Lung (tissue), 11 donors: ENCODE measurements at regions not wholly inside any gene's neighbourhood (a gene's known extent, or its start where the extent isn't known, plus 50 kb on each side); places are given as distances from the start of the nearest gene placed in this dataset.

Experiments
- ATAC-seq: fragments of 200-7000 bp; cut with Tn5 transposase; one replicate; pipeline ENCODE4 v1.9.1; 2020; ENCODE audit warnings: moderate number of reproducible peaks; ENCODE audit not compliant: insufficient read depth, low FRiP score
- DNase-seq, 3 donors: peaks; one replicate each; pipeline ENCODE4 v3.0.0-alpha.2; 2013 to 2017
- H3K27ac ChIP-seq, 2 donors: one replicate each; pipeline ENCODE4 v1.5.1; 2013; ENCODE audit warnings: mild to moderate bottlenecking in 2 of 2, moderate library complexity in 2 of 2, control low read depth in 1 of 2, inconsistent platforms in 1 of 2, low read depth in 1 of 2, low read length in 1 of 2
- H3K27me3 ChIP-seq, 3 donors: one replicate each; pipeline ENCODE4 v1.5.1; 2013; ENCODE audit warnings: low read length in 2 of 3; ENCODE audit not compliant: control insufficient read depth in 3 of 3, insufficient read depth in 3 of 3
- H3K36me3 ChIP-seq, 4 donors: one replicate each; pipeline ENCODE4 v1.5.1; 2013; ENCODE audit warnings: low read length in 4 of 4, mild to moderate bottlenecking in 1 of 4, moderate library complexity in 1 of 4; ENCODE audit not compliant: control insufficient read depth in 4 of 4, insufficient read depth in 4 of 4
- H3K4me1 ChIP-seq, 5 donors: one replicate each; pipeline ENCODE4 v1.5.1; 2013; ENCODE audit warnings: low read length in 5 of 5, mild to moderate bottlenecking in 2 of 5, moderate library complexity in 1 of 5; ENCODE audit not compliant: control insufficient read depth in 5 of 5, insufficient read depth in 5 of 5
- H3K4me3 ChIP-seq: one replicate; pipeline ENCODE4 v1.5.1; 2013; ENCODE audit warnings: mild to moderate bottlenecking, control low read depth, moderate library complexity
- H3K9ac ChIP-seq, 2 donors: one replicate each; pipeline ENCODE4 v1.5.1; 2013; ENCODE audit warnings: low read length in 2 of 2, control low read depth in 1 of 2; ENCODE audit not compliant: insufficient read depth in 1 of 2
- H3K9me3 ChIP-seq, 4 donors: one replicate each; pipeline ENCODE4 v1.5.1; 2013; ENCODE audit warnings: low read length in 3 of 4, mild to moderate bottlenecking in 1 of 4, moderate library complexity in 1 of 4; ENCODE audit not compliant: control insufficient read depth in 4 of 4, insufficient read depth in 3 of 4
- WGBS, 2 donors: extraction: QIAGEN DNeasy Blood & Tissue Kit; methylation state at CpG; one replicate each; pipeline ENCODE4 v1.1.7; 2013; 5-methylcytosine and 5-hydroxymethylcytosine counted together
- TF ChIP-seq, protein P1 (sequence below): IDR thresholded peaks from 2 replicates; pipeline ENCODE4 v1.5.1; 2012; ENCODE audit warnings: mild to moderate bottlenecking; ENCODE audit errors: control extremely low read depth, extremely low read depth
- donor health status: control.
- donor health status: control.
- donor health status: Bipolar disorder and iron deficiency.
- donor health status: healthy.
- donor health status: DM: yes; HTN: yes; CAD: no.

DNA sequence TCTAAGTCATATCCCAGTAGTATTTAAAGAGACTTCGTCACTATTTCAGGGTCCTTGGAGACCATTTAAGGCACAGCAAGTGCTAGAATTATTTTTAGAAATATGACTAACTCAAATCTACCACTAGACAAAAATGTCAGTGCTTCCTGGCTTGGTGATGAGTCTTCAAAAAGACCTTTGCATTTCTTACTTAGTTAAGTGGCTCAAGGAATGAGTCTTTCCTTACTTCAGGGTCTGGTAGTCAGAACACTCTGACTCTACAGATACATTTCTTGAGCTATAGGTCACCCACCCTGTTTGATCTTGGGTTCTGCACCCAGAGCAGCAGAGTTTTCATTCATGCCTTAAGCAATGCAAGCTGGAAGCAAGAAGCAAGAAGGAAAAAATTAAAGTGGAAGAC, 191.0 kb upstream of the HTR2A start:
- no peak for ATAC-seq
- no peaks in the 10 kb centered on the region for H3K27me3 ChIP-seq
- TF ChIP-seq, protein P1, sequence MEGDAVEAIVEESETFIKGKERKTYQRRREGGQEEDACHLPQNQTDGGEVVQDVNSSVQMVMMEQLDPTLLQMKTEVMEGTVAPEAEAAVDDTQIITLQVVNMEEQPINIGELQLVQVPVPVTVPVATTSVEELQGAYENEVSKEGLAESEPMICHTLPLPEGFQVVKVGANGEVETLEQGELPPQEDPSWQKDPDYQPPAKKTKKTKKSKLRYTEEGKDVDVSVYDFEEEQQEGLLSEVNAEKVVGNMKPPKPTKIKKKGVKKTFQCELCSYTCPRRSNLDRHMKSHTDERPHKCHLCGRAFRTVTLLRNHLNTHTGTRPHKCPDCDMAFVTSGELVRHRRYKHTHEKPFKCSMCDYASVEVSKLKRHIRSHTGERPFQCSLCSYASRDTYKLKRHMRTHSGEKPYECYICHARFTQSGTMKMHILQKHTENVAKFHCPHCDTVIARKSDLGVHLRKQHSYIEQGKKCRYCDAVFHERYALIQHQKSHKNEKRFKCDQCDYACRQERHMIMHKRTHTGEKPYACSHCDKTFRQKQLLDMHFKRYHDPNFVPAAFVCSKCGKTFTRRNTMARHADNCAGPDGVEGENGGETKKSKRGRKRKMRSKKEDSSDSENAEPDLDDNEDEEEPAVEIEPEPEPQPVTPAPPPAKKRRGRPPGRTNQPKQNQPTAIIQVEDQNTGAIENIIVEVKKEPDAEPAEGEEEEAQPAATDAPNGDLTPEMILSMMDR: no peak

DNA sequence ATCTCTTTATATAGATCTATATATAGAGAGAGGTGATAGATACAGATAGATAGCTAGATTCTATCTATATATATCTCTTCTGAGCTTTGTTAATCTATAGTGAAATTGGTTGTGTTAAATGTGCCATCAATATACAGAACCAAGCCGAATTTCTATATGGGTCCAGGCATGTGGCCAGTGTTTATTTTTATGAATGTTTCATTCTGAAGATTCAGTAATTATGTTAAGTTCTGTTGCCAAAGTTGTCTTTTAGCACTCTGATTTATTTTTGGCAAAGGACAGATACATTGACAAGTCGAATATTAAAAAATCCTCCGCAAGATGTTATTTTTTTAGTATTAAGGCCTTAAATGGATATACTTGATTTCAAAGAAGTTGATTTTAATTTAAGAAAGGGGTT, 190.4 kb upstream of the HTR2A start:
- ATAC-seq: no peak
- 86 to 89% methylated on average over 3 of the region's 3 CpGs for WGBS, 2 donors
- Histone ChIP-seq H3K9me3 (no peaks in the 10 kb centered on the region), H3K4me1 (no peaks in the 10 kb centered on the region), H3K36me3 (no peaks in the 10 kb centered on the region), H3K9ac (no peak overlapping the region), H3K27me3 (no peaks in the 10 kb centered on the region), H3K27ac (no peak overlapping the region), H3K4me3 (no peak overlapping the region)
- DNase-seq: no peak
- TF ChIP-seq, protein P1: no peak

More for the DNA sequence above, 191.0 kb upstream of the HTR2A start:
- H3K4me3 ChIP-seq: no peak overlapping the region
- H3K36me3 ChIP-seq: no peaks in the 10 kb centered on the region
- no peaks in the 10 kb centered on the region for H3K4me1 ChIP-seq
- no peaks in the 10 kb centered on the region for H3K9me3 ChIP-seq
- H3K9ac ChIP-seq: no peak overlapping the region
- no peak overlapping the region for H3K27ac ChIP-seq
- 69 to 77% methylated on average over 1 of the region's 1 CpG for WGBS, 2 donors
- no peak for DNase-seq

DNA sequence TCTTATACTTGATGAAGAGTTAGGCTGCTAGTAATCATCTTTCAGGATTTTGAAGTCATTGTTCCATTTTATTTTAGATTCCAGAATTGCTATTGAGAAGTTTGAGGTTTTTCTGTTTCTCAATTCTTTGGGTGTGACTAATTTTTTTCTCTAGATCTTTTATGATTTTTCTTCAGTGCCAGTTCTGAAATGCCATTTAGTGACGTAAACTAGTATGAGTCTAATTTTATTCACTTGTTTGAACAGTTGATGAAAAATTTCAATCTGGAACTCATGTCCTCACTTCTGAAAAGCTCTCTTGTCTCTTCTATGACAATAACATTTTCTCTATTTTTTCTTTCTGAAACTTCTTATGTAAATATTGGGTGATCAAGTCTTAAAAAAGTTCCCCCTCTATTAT, 188.5 kb upstream of the HTR2A start:
- Histone ChIP-seq H3K4me3 (no peak overlapping the region), H3K27me3 (peaks cover 0 to under 1% (median 0%) of the 10 kb centered on the region in 3 donors), H3K36me3 (no peaks in the 10 kb centered on the region), H3K9ac (no peak overlapping the region), H3K27ac (no peak overlapping the region), H3K4me1 (no peaks in the 10 kb centered on the region), H3K9me3 (no peaks in the 10 kb centered on the region)
- WGBS, 2 donors: 83 to 85% methylated on average over 1 of the region's 1 CpG
- no peak for ATAC-seq
- no peak for DNase-seq
- TF ChIP-seq, protein P1: no peak

DNA sequence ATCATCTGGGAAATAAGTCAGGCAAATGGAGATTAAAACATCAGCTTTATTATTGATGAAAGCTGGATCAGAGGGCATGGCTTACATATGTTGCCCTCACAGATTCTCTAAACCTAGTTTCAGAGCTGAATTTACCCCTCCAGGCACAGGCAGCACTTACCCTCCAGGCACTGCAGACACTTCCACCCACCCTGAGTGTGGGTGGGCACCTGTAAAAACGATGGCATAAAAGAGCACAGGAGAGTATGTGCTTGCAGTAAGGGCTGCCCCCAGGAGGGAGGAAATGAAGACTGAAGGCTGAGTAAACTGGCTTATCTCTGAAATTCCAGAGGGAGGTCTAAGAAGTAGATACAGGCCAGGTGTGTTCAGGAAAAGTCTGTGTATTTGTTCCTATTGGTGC, 185.0 kb upstream of the HTR2A start:
- H3K9ac ChIP-seq: no peak overlapping the region
- WGBS, 2 donors: 27 to 33% methylated on average over 1 of the region's 1 CpG
- H3K9me3 ChIP-seq: no peaks in the 10 kb centered on the region
- H3K4me3 ChIP-seq: no peak overlapping the region
- H3K27ac ChIP-seq: no peak overlapping the region
- ATAC-seq (no peak), DNase-seq (no peak)
- H3K36me3 ChIP-seq: no peaks in the 10 kb centered on the region
- peaks cover 0 to 2% (median 0%) of the 10 kb centered on the region in 3 donors for H3K27me3 ChIP-seq
- H3K4me1 ChIP-seq: no peaks in the 10 kb centered on the region
- TF ChIP-seq, protein P1: no peak
